GM12878 (cell line): ENCODE measurements at regions not wholly inside any gene's neighbourhood (a gene's known extent, or its start where the extent isn't known, plus 50 kb on each side); places are given as distances from the start of the nearest gene placed in this dataset.

Source experiments
- ATAC-seq: fragments of 200-7000 bp; cut with Tn5 transposase; 3 replicates; pipeline ENCODE4 v1.9.1; 2020; ENCODE audit warnings: mild to moderate bottlenecking, moderate library complexity
- BruUV-seq: library from RNA; stranded (reverse); fragments of 400-500 nt; replicated peaks from 2 replicates; lab custom pipeline; 2021; lab: Mats Ljungman, UMichigan
- CTCF ChIA-PET: fragments of 300-600 bp; sonication (Branson Sonifier 250); formaldehyde crosslinking; extraction: SDS; loops from one replicate; lab custom pipeline; 2021; ENCODE audit warnings: inconsistent platforms; lab: Yijun Ruan, JAX
- POLR2A ChIA-PET: fragments of 350-600 bp; formaldehyde crosslinking; extraction: SDS; loops from one replicate; lab custom pipeline; 2021; ENCODE audit warnings: inconsistent platforms; lab: Charles Lee
- RAD21 ChIA-PET: fragments of 300-600 bp; sonication (Branson Sonifier 250); formaldehyde crosslinking; loops from one replicate; lab custom pipeline; 2023; ENCODE audit warnings: antibody characterized with exemption; ENCODE audit not compliant: unreplicated experiment; lab: Charles Lee
- SMC1A ChIA-PET: fragments of 300-600 bp; sonication (Branson Sonifier 250); formaldehyde crosslinking; loops from one replicate; lab custom pipeline; 2023; ENCODE audit not compliant: unreplicated experiment, uncharacterized antibody; lab: Charles Lee
- DNase-seq: peaks from one replicate; pipeline ENCODE4 v3.0.0-alpha.2; 2011; ENCODE audit warnings: low read depth, low spot score
- FAIRE-seq: peaks from 3 replicates; lab custom pipeline; 2011; peaks lifted over from hg19 to GRCh38; lab: Jason Lieb, UNC
- H2AFZ ChIP-seq: 2 replicates; pipeline ENCODE4 v1.6.0; 2011; ENCODE audit warnings: low read depth, low read length, control low read depth; ENCODE audit not compliant: control insufficient read depth
- H3K27ac ChIP-seq: 2 replicates; pipeline ENCODE4 v1.5.1; 2011; ENCODE audit warnings: control low read depth; ENCODE audit not compliant: control insufficient read depth, insufficient read depth
- H3K27me3 ChIP-seq, 2 experiments: replicated peaks in 1 of 2; 2 replicates each; pipeline versions ENCODE4 v1.6.0 to v1.6.1; 2011; ENCODE audit warnings: low read length in 1 of 2; ENCODE audit not compliant: control insufficient read depth in 2 of 2, insufficient read depth in 2 of 2
- H3K36me3 ChIP-seq, 2 experiments: 2 replicates each; pipeline ENCODE4 v1.5.1; 2011; ENCODE audit warnings: low read length in 1 of 2; ENCODE audit not compliant: control insufficient read depth in 2 of 2, insufficient read depth in 2 of 2
- H3K4me1 ChIP-seq: 2 replicates; pipeline ENCODE4 v1.6.1; 2011; ENCODE audit warnings: mild to moderate bottlenecking, low read length, moderate library complexity, mixed read lengths; ENCODE audit not compliant: control insufficient read depth, insufficient read depth
- H3K4me2 ChIP-seq: 2 replicates; pipeline ENCODE4 v1.6.0; 2011; ENCODE audit warnings: control low read depth; ENCODE audit not compliant: control insufficient read depth, insufficient read depth
- H3K4me3 ChIP-seq: fragments of 200-600 bp; sonication (generic); 2 replicates; pipeline ENCODE4 v1.5.1; 2016
- H3K79me2 ChIP-seq: 2 replicates; pipeline ENCODE4 v1.6.0; 2011; ENCODE audit warnings: low read length; ENCODE audit not compliant: control insufficient read depth, insufficient read depth
- H3K9ac ChIP-seq: 2 replicates; pipeline ENCODE4 v1.8.0; 2011; ENCODE audit warnings: low read length, control low read depth, mixed read lengths; ENCODE audit not compliant: control insufficient read depth, insufficient read depth
- H3K9me3 ChIP-seq: replicated peaks from 3 replicates; pipeline ENCODE4 v1.5.1; 2011; ENCODE audit warnings: mild to moderate bottlenecking, low read length; ENCODE audit not compliant: control insufficient read depth, insufficient read depth
- H4K20me1 ChIP-seq: 2 replicates; pipeline ENCODE4 v1.6.0; 2011; ENCODE audit not compliant: control insufficient read depth, insufficient read depth
- ATF7 ChIP-seq: fragments of 450-650 bp; IDR thresholded peaks from 2 replicates; pipeline ENCODE4 v1.6.1; 2016; ENCODE audit warnings: low read depth, mild to moderate bottlenecking
- CREB1 ChIP-seq: IDR thresholded peaks from 2 replicates; pipeline ENCODE4 v1.6.1; 2012; ENCODE audit warnings: low read depth, mild to moderate bottlenecking, inconsistent platforms
- E4F1 ChIP-seq: fragments of 450-650 bp; IDR thresholded peaks from 2 replicates; pipeline ENCODE4 v1.6.1; 2018; ENCODE audit warnings: borderline replicate concordance, mild to moderate bottlenecking; ENCODE audit not compliant: partially characterized antibody
- GABPA ChIP-seq: IDR thresholded peaks from 2 replicates; pipeline ENCODE4 v1.6.1; 2014; ENCODE audit warnings: antibody characterized with exemption, low read depth, mild to moderate bottlenecking, inconsistent platforms
- HDAC6 ChIP-seq: fragments of 200-600 bp; sonication (generic); IDR thresholded peaks from one replicate; pipeline ENCODE4 v1.8.0; 2017; ENCODE audit warnings: antibody characterized with exemption; ENCODE audit not compliant: unreplicated experiment
- HDGF ChIP-seq: fragments of 450-650 bp; IDR thresholded peaks from 2 replicates; pipeline ENCODE4 v1.6.1; 2016; ENCODE audit warnings: antibody characterized with exemption
- LARP7 ChIP-seq: fragments of 450-650 bp; IDR thresholded peaks from 2 replicates; pipeline ENCODE4 v1.6.1; 2017; ENCODE audit warnings: mild to moderate bottlenecking
- NBN ChIP-seq: fragments of 450-650 bp; IDR thresholded peaks from 2 replicates; pipeline ENCODE4 v1.6.1; 2016
- NFIC ChIP-seq: IDR thresholded peaks from 2 replicates; pipeline ENCODE4 v1.6.1; 2012; ENCODE audit warnings: low read depth, mild to moderate bottlenecking, inconsistent platforms, low read length, moderate library complexity
- NR2C1 ChIP-seq: fragments of 450-650 bp; IDR thresholded peaks from 2 replicates; pipeline ENCODE4 v1.6.1; 2017; ENCODE audit warnings: antibody characterized with exemption, mild to moderate bottlenecking, moderate library complexity
- NR2C2 ChIP-seq: IDR thresholded peaks from 2 replicates; pipeline ENCODE4 v1.6.1; 2011; ENCODE audit warnings: borderline replicate concordance, low read depth; ENCODE audit not compliant: control insufficient read depth, insufficient read length
- POU2F2 ChIP-seq: IDR thresholded peaks from 3 replicates; pipeline ENCODE4 v1.6.1; 2011; ENCODE audit warnings: low read depth, mild to moderate bottlenecking, low read length, borderline replicate concordance
- RAD21 ChIP-seq: IDR thresholded peaks from 2 replicates; pipeline ENCODE4 v1.6.1; 2011; ENCODE audit warnings: mild to moderate bottlenecking, low read depth, low read length, moderate library complexity; ENCODE audit not compliant: insufficient read depth
- RB1 ChIP-seq: fragments of 450-650 bp; formaldehyde crosslinking; IDR thresholded peaks from 2 replicates; pipeline ENCODE4 v1.6.1; 2017; ENCODE audit warnings: mild to moderate bottlenecking, borderline replicate concordance
- RBBP5 ChIP-seq: fragments of 200-600 bp; sonication (generic); conservative IDR thresholded peaks from 2 replicates; pipeline ENCODE4 v1.6.1; 2016
- SP1 ChIP-seq: IDR thresholded peaks from one replicate; pipeline ENCODE4 v1.6.1; 2011; ENCODE audit warnings: low read depth, low read length
- STAT3 ChIP-seq: IDR thresholded peaks from 2 replicates; pipeline ENCODE4 v1.6.1; 2011; ENCODE audit warnings: low read depth, low read length, improper control_type of control experiment
- ZNF687 ChIP-seq: fragments of 450-650 bp; IDR thresholded peaks from 2 replicates; pipeline ENCODE4 v1.6.1; 2017; ENCODE audit warnings: mild to moderate bottlenecking, moderate library complexity
- WGBS: methylation state at CpG from one replicate; pipeline ENCODE4 v1.1.6; 2016; ENCODE audit warnings: low lambda C conversion rate; ENCODE audit not compliant: insufficient replicate concordance, insufficient coverage; ENCODE audit errors: missing lambda C conversion rate; 5-methylcytosine and 5-hydroxymethylcytosine counted together
- in situ Hi-C: fragments of 300-500 bp; cut with MboI; formaldehyde crosslinking; loops from 9 replicates; pipeline ENCODE4 v1.14.3; 2018; ENCODE audit warnings: mixed read lengths
- intact Hi-C: fragments of 100-400 bp; cut with micrococcal nuclease; formaldehyde crosslinking; loops from one replicate; pipeline ENCODE4 v1.14.2; 2022; ENCODE audit not compliant: unreplicated experiment

GRCh38 chr2:167750675-167751074 lies 496.7 kb downstream of the STK39 start:
- Histone ChIP-seq H4K20me1 (no peaks in the 10 kb centered on the region), H3K4me3 (no peak overlapping the region), H2AFZ (no peak overlapping the region), H3K27ac (no peak overlapping the region), H3K9ac (no peak overlapping the region), H3K4me1 (no peaks in the 10 kb centered on the region), H3K27me3 (no peaks in the 10 kb centered on the region; a peak in 1 of 4 replicates), H3K9me3 (no peaks in the 10 kb centered on the region), H3K36me3 (no peaks in the 10 kb centered on the region), H3K79me2 (no peaks in the 10 kb centered on the region), H3K4me2 (no peak overlapping the region)
- no TSS peak for BruUV-seq
- ChIA-PET SMC1A (no interaction called here), POLR2A (no interaction called here), CTCF (no interaction called here), RAD21 (no interaction called here)
- in situ Hi-C loops (no loop called here), intact Hi-C loops (loop anchor here (10.0 kb wide), 1 partner anchor 364 kb away; no protein-coding TSS in a partner anchor)
- WGBS = 8% methylated on average over 3 of the region's 3 CpGs
- FAIRE-seq (no peak), DNase-seq (no peak), ATAC-seq (no peak)
- TF ChIP-seq NBN (no peak), RBBP5 (no peak), RB1 (no peak), RAD21 (no peak), NR2C1 (no peak), NFIC (no peak), CREB1 (no peak), STAT3 (no peak), LARP7 (no peak), HDAC6 (no peak), ATF7 (no peak), ZNF687 (no peak), HDGF (no peak), NR2C2 (no peak), POU2F2 (no peak), GABPA (no peak), E4F1 (no peak), SP1 (no peak)
